Heart left ventricle (tissue), 16 donors: ENCODE measurements at regions not wholly inside any gene's neighbourhood (a gene's known extent, or its start where the extent isn't known, plus 50 kb on each side); places are given as distances from the start of the nearest gene placed in this dataset.

Experiments
- ATAC-seq, 4 donors: fragments of 200-7000 bp; cut with Tn5 transposase; one replicate each; pipeline ENCODE4 v1.9.1; 2020 to 2022; ENCODE audit warnings: moderate library complexity in 4 of 4, mild to moderate bottlenecking in 3 of 4, moderate number of reproducible peaks in 1 of 4
- DNase-seq, 5 donors: peaks; one replicate each; pipeline ENCODE4 v3.0.0-alpha.2; 2020
- H3K27ac ChIP-seq, 12 donors: fragments of 200-600 bp; sonication (generic) in 4 of 12; one replicate each; pipeline versions ENCODE4 v1.5.0 to v1.8.0; 2016 to 2022; ENCODE audit warnings: mild to moderate bottlenecking in 2 of 12
- H3K27me3 ChIP-seq, 9 donors: fragments of 200-600 bp; sonication (generic) in 2 of 9; one replicate each; pipeline versions ENCODE4 v1.5.1 to v1.8.0; 2016 to 2022; ENCODE audit warnings: mild to moderate bottlenecking in 3 of 9
- H3K36me3 ChIP-seq, 9 donors: fragments of 200-600 bp; sonication (generic) in 2 of 9; one replicate each; pipeline versions ENCODE4 v1.5.0 to v1.8.0; 2018 to 2022; ENCODE audit warnings: mild to moderate bottlenecking in 2 of 9
- H3K4me1 ChIP-seq, 12 donors: fragments of 200-600 bp; sonication (generic) in 4 of 12; one replicate each; pipeline versions ENCODE4 v1.5.0 to v1.8.0; 2016 to 2022; ENCODE audit warnings: mild to moderate bottlenecking in 3 of 12
- H3K4me3 ChIP-seq, 12 donors: fragments of 200-600 bp; sonication (generic) in 4 of 12; one replicate each; pipeline versions ENCODE4 v1.5.0 to v1.8.0; 2017 to 2022; ENCODE audit warnings: mild to moderate bottlenecking in 9 of 12, moderate library complexity in 4 of 12
- H3K9me3 ChIP-seq, 12 donors: fragments of 200-600 bp; sonication (generic) in 4 of 12; one replicate each; pipeline versions ENCODE4 v1.5.0 to v1.8.0; 2016 to 2022; ENCODE audit warnings: mild to moderate bottlenecking in 1 of 12
- CTCF ChIP-seq, 12 donors: fragments of 200-600 bp; sonication (generic) in 4 of 12; IDR thresholded peaks; one replicate each; pipeline versions ENCODE4 v1.5.0 to v1.8.0; 2018 to 2022; ENCODE audit warnings: antibody characterized with exemption in 12 of 12, mild to moderate bottlenecking in 5 of 12
- POLR2A ChIP-seq, 2 donors: fragments of 450-650 bp; IDR thresholded peaks; one replicate each; pipeline ENCODE4 v1.6.1; 2017; ENCODE audit warnings: antibody characterized with exemption in 2 of 2, mild to moderate bottlenecking in 2 of 2, moderate library complexity in 2 of 2
- WGBS, 4 donors: extraction: QIAGEN DNeasy Blood & Tissue Kit in 2 of 4; methylation state at CpG; one replicate each; pipeline versions ENCODE4 v1.1.5 to v1.1.7; 2013 to 2018; 5-methylcytosine and 5-hydroxymethylcytosine counted together
- intact Hi-C, 10 donors: fragments of 100-400 bp; cut with DNase I; formaldehyde crosslinking; loops; one replicate each; pipeline versions ENCODE4 v1.11.1 to v1.14.2; 2022
- donor health status: ischemic (EF 13 %, LVEDD 7.1; RV severe dilation, severe dysfunction).
- donor health status: healthy with polysubstance abuse.
- donor health status: DM: no; HTN: yes; CAD: no.
- donor health status: DM: no; HTN: no; CAD: no.
- donor health status: ischemic (EF 25% LVEDD 6.9; RV normal size, moderate dysfunction).
- donor health status: ischemic (EF 25% LVEDD 5.7; RV mildly dilated, moderate dysfunction).
- donor health status: healthy.
- donor health status: DM: yes; HTN: yes; CAD: no.
- donor health status: ischemic (EF 35%, LVEDD 5.7; RV mildly dilated, moderate dysfunction).
- donor health status: nonischemic (EF 11% LVEDD 7.7; RV severe dilation, severe dysfunction).
- donor health status: DM: yes; HTN: yes; CAD: no.
- donor health status: PGD.
- donor health status: ischemic (EF 29% LVEDD 5.4; RV normal size, mild dysfunction).
- donor health status: nonischemic (EF 23%, LVEDD 6.1; RV moderate dilation, normal function).

GRCh38 chr10:3992382-3993178 is 207.6 kb upstream of the KLF6 start:
- ATAC-seq (no peak), DNase-seq (no peak)
- no peak overlapping the region for H3K27ac ChIP-seq
- intact Hi-C loops, result no loop called here
- 85 to 91% (median 86%) methylated on average over 16 of the region's 16 CpGs for WGBS, 4 donors
- H3K36me3 ChIP-seq, result no peaks in the 10 kb centered on the region
- TF ChIP-seq CTCF (IDR thresholded peaks at IDR 0.05) (no peak), POLR2A (IDR thresholded peaks at IDR 0.05) (no peak)
- H3K4me3 ChIP-seq, result no peak overlapping the region
- no peaks in the 10 kb centered on the region for H3K27me3 ChIP-seq
- H3K9me3 ChIP-seq, result no peaks in the 10 kb centered on the region
- peaks cover 0 to 20% (median under 1%) of the 10 kb centered on the region in 12 donors for H3K4me1 ChIP-seq

- Histone ChIP-seq H3K4me1 (peaks cover 0 to 14% (median 6%) of the 10 kb centered on the region in 12 donors), H3K27me3 (no peaks in the 10 kb centered on the region), H3K9me3 (no peaks in the 10 kb centered on the region), H3K27ac (no peak overlapping the region), H3K36me3 (no peaks in the 10 kb centered on the region), H3K4me3 (no peak overlapping the region)
- no peak for ATAC-seq
- 91 to 93% (median 92%) methylated on average over 5 of the region's 5 CpGs for WGBS, 4 donors
- TF ChIP-seq CTCF (IDR thresholded peaks at IDR 0.05) (no peak), POLR2A (IDR thresholded peaks at IDR 0.05) (no peak)
- intact Hi-C loops, result no loop called here
- no peak for DNase-seq
These were observed 205.3 kb upstream of the KLF6 start for GRCh38 chr10:3990307-3990706.

GRCh38 chr10:3987143-3987974 is 202.3 kb upstream of the KLF6 start:
- H3K4me3 ChIP-seq, result no peak overlapping the region
- 69 to 72% (median 71%) methylated on average over 9 of the region's 9 CpGs for WGBS, 4 donors
- H3K27ac ChIP-seq, result no peak overlapping the region
- TF ChIP-seq POLR2A (IDR thresholded peaks at IDR 0.05) (no peak), CTCF (IDR thresholded peaks at IDR 0.05) (no peak)
- H3K36me3 ChIP-seq, result no peaks in the 10 kb centered on the region
- intact Hi-C loops, result no loop called here
- DNase-seq, result no peak
- H3K27me3 ChIP-seq, result no peaks in the 10 kb centered on the region
- H3K4me1 ChIP-seq, result peaks cover 0 to 14% (median 6%) of the 10 kb centered on the region in 12 donors
- ATAC-seq, result no peak
- H3K9me3 ChIP-seq, result peaks cover 0 to 9% (median 4%) of the 10 kb centered on the region in 12 donors

- TF ChIP-seq POLR2A (IDR thresholded peaks at IDR 0.05), result no peak
- no peak for TF ChIP-seq CTCF (IDR thresholded peaks at IDR 0.05)
- Histone ChIP-seq H3K27ac (no peak overlapping the region), H3K27me3 (no peaks in the 10 kb centered on the region), H3K4me3 (no peak overlapping the region), H3K36me3 (no peaks in the 10 kb centered on the region), H3K4me1 (peaks cover 0 to 21% (median 6%) of the 10 kb centered on the region in 12 donors), H3K9me3 (peaks cover 0 to 9% (median 4%) of the 10 kb centered on the region in 12 donors)
- 81 to 88% (median 85%) methylated on average over 10 of the region's 10 CpGs for WGBS, 4 donors
- ATAC-seq, result no peak
- intact Hi-C loops, result no loop called here
- no peak for DNase-seq
These were observed 201.6 kb upstream of the KLF6 start for GRCh38 chr10:3986493-3987142.
